HG03469 (cell line): ENCODE measurements at regions not wholly inside any gene's neighbourhood (a gene's known extent, or its start where the extent isn't known, plus 50 kb on each side); places are given as distances from the start of the nearest gene placed in this dataset.
A peak's percentile ranks its signal among the peaks of the same experiment; 100 is the strongest.
"Not testable (repeated sequence)": the region's sequence is repeated elsewhere in the genome, so short reads cannot be mapped to it uniquely, and the experiment has no call there.

ENCODE experiments used
- ATAC-seq: cut with Tn5 transposase; IDR thresholded peaks from one replicate; pipeline ENCODE4 v1.9.1; 2021; ENCODE audit warnings: mild to moderate bottlenecking, moderate library complexity, moderate number of reproducible peaks; ENCODE audit not compliant: unreplicated experiment

- no peak for ATAC-seq
These were observed 1389.3 kb downstream of the CDY2B start for GRCh38 chrY:16490706-16491105.

- ATAC-seq = no peak
These were observed 1393.3 kb downstream of the CDY2B start for GRCh38 chrY:16486696-16487215.

- ATAC-seq = no peak
These were observed 1400.0 kb downstream of the CDY2B start for GRCh38 chrY:16480031-16480430.

GRCh38 chrY:16474053-16474452, 1406.0 kb downstream of the CDY2B start:
- ATAC-seq = no peak

GRCh38 chrY:16454799-16455198, 1425.2 kb downstream of the CDY2B start:
- ATAC-seq = no peak

GRCh38 chrY:16446152-16446551, 1433.9 kb downstream of the CDY2B start:
- ATAC-seq = no peak

- peak; percentile 87 for ATAC-seq
These were observed 1470.7 kb downstream of the CDY2B start for GRCh38 chrY:16409206-16409923.

- not testable (repeated sequence) for ATAC-seq
These were observed 1500.6 kb downstream of the CDY2B start for GRCh38 chrY:16379458-16379857.

GRCh38 chrY:16341592-16341991, 1538.4 kb downstream of the CDY2B start:
- ATAC-seq = not testable (repeated sequence)

GRCh38 chrY:16330032-16330758, 1549.8 kb downstream of the CDY2B start:
- not testable (repeated sequence) for ATAC-seq

- ATAC-seq = not testable (repeated sequence)
These were observed 1550.7 kb downstream of the CDY2B start for GRCh38 chrY:16329135-16329820.
